Neural progenitor cell (in vitro differentiated cells): ENCODE measurements at regions not wholly inside any gene's neighbourhood (a gene's known extent, or its start where the extent isn't known, plus 50 kb on each side); places are given as distances from the start of the nearest gene placed in this dataset.

Source experiments
- EZH2 ChIP-seq: fragments of 200-600 bp; sonication (generic); IDR thresholded peaks from 2 replicates; pipeline ENCODE4 v1.6.1; 2017; ENCODE audit warnings: antibody characterized with exemption, mild to moderate bottlenecking, moderate library complexity
- EZH2phosphoT487 ChIP-seq: fragments of 200-600 bp; sonication (generic); IDR thresholded peaks from 2 replicates; pipeline ENCODE4 v1.6.1; 2017; ENCODE audit warnings: antibody characterized with exemption
- TF ChIP-seq, protein P1 (sequence below): fragments of 200-600 bp; sonication (generic); IDR thresholded peaks from 2 replicates; pipeline ENCODE4 v1.5.1; 2017; ENCODE audit warnings: antibody characterized with exemption, mild to moderate bottlenecking

GRCh38 chr16:86978445-86979030, 338.7 kb downstream of the C16orf95 start:
- TF ChIP-seq, protein P1, sequence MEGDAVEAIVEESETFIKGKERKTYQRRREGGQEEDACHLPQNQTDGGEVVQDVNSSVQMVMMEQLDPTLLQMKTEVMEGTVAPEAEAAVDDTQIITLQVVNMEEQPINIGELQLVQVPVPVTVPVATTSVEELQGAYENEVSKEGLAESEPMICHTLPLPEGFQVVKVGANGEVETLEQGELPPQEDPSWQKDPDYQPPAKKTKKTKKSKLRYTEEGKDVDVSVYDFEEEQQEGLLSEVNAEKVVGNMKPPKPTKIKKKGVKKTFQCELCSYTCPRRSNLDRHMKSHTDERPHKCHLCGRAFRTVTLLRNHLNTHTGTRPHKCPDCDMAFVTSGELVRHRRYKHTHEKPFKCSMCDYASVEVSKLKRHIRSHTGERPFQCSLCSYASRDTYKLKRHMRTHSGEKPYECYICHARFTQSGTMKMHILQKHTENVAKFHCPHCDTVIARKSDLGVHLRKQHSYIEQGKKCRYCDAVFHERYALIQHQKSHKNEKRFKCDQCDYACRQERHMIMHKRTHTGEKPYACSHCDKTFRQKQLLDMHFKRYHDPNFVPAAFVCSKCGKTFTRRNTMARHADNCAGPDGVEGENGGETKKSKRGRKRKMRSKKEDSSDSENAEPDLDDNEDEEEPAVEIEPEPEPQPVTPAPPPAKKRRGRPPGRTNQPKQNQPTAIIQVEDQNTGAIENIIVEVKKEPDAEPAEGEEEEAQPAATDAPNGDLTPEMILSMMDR = no peak
- TF ChIP-seq EZH2 (no peak), EZH2phosphoT487 (no peak)
